Stimulated activated memory B cell treated with anti-CD40 and anti-IgM and Interleukin-4, amounts not matched to agents 10 μg/mL and 1 μg/mL and 100 μg/mL, for 72 hours (primary cell): ENCODE measurements at regions not wholly inside any gene's neighbourhood (a gene's known extent, or its start where the extent isn't known, plus 50 kb on each side); places are given as distances from the start of the nearest gene placed in this dataset.

ENCODE experiments used
- ATAC-seq: fragments of 150-1000 bp; cut with Tn5 transposase; 2 replicates; pipeline ENCODE4 v1.10.0; 2021
- H3K27ac Mint-ChIP-seq: one replicate; pipeline ENCODE4 v1.8.0; 2022; ENCODE audit warnings: mild to moderate bottlenecking, mixed read lengths
- H3K27me3 Mint-ChIP-seq: one replicate; pipeline ENCODE4 v1.8.0; 2022; ENCODE audit warnings: mixed read lengths
- H3K36me3 Mint-ChIP-seq: one replicate; pipeline ENCODE4 v1.8.0; 2022; ENCODE audit warnings: mixed read lengths
- H3K4me1 Mint-ChIP-seq: one replicate; pipeline ENCODE4 v1.8.0; 2022; ENCODE audit warnings: mixed read lengths
- H3K4me3 Mint-ChIP-seq: one replicate; pipeline ENCODE4 v1.8.0; 2022; ENCODE audit warnings: mild to moderate bottlenecking, moderate library complexity, mixed read lengths
- H3K9me3 Mint-ChIP-seq: one replicate; pipeline ENCODE4 v1.8.0; 2022; ENCODE audit warnings: mixed read lengths

- Mint-ChIP-seq H3K9me3 (no peaks in the 10 kb centered on the region), H3K36me3 (no peaks in the 10 kb centered on the region), H3K4me1 (peaks cover 17% of the 10 kb centered on the region), H3K4me3 (no peak overlapping the region), H3K27me3 (no peaks in the 10 kb centered on the region), H3K27ac (no peak overlapping the region)
- ATAC-seq, result no peak
Observed at GRCh38 chr2:42879913-42880737, 87.7 kb upstream of the HAAO start.

GRCh38 chr2:42879121-42879705 is 86.8 kb upstream of the HAAO start:
- Mint-ChIP-seq H3K9me3 (no peaks in the 10 kb centered on the region), H3K36me3 (no peaks in the 10 kb centered on the region), H3K4me1 (peaks cover 17% of the 10 kb centered on the region), H3K27ac (no peak overlapping the region), H3K4me3 (no peak overlapping the region), H3K27me3 (no peaks in the 10 kb centered on the region)
- ATAC-seq, result peak; percentile 9

DNA sequence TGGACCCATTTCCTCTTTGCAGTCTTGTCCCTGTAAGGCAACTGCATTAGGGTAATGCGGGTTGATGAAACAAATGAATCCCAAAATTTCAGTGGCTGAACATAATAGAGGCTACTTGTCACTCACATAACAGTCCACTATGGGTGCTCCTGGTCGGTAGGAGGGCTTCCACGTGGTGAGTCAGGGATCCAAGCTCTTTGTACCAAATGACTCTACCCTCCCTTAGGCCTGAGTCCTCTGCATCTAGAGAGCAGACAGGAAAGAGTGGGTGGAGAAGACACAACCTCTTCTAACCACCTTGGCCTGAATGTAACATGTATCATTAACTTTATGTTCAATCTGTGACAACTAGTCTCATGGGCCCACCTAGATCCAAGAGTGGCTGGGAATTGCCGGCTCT is 86.2 kb upstream of the HAAO start:
- H3K27ac Mint-ChIP-seq, result no peak overlapping the region
- H3K4me1 Mint-ChIP-seq, result peaks cover 17% of the 10 kb centered on the region
- peak; percentile 63 for ATAC-seq
- H3K4me3 Mint-ChIP-seq, result no peak overlapping the region
- H3K36me3 Mint-ChIP-seq, result no peaks in the 10 kb centered on the region
- H3K9me3 Mint-ChIP-seq, result no peaks in the 10 kb centered on the region
- no peaks in the 10 kb centered on the region for H3K27me3 Mint-ChIP-seq

- Mint-ChIP-seq H3K4me3 (no peak overlapping the region), H3K4me1 (peaks cover 17% of the 10 kb centered on the region), H3K9me3 (no peaks in the 10 kb centered on the region), H3K36me3 (no peaks in the 10 kb centered on the region), H3K27ac (no peak overlapping the region), H3K27me3 (no peaks in the 10 kb centered on the region)
- ATAC-seq, result no peak
Observed at GRCh38 chr2:42877936-42878335, 85.6 kb upstream of the HAAO start.

GRCh38 chr2:42877511-42877910 is 85.1 kb upstream of the HAAO start:
- Mint-ChIP-seq H3K27me3 (no peaks in the 10 kb centered on the region), H3K27ac (no peak overlapping the region), H3K4me3 (no peak overlapping the region), H3K36me3 (no peaks in the 10 kb centered on the region), H3K9me3 (no peaks in the 10 kb centered on the region), H3K4me1 (peaks cover 17% of the 10 kb centered on the region)
- no peak for ATAC-seq

DNA sequence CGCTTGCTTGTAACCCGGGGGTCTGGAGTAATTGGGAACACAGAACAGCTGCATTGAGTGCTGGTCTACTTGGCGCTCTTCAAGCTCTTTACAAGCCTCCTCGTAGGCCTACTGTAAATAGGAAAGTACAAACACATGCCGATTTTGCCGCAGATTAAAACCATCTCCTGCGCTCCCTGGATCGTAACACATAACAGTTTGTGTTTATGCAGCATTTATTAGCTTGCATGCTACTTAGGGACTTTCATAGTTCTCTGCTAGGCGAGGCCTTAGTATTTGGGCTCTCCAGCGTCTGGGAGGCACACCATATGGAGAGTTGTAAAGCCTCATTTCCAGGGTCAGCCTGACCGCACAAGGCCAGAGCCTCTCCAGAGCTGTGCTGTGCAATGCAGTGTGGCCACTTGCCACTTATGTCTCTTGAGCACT is 84.0 kb upstream of the HAAO start:
- Mint-ChIP-seq H3K4me1 (peaks cover 12% of the 10 kb centered on the region), H3K36me3 (no peaks in the 10 kb centered on the region), H3K27ac (no peak overlapping the region), H3K27me3 (no peaks in the 10 kb centered on the region), H3K9me3 (no peaks in the 10 kb centered on the region), H3K4me3 (no peak overlapping the region)
- ATAC-seq, result no peak

DNA sequence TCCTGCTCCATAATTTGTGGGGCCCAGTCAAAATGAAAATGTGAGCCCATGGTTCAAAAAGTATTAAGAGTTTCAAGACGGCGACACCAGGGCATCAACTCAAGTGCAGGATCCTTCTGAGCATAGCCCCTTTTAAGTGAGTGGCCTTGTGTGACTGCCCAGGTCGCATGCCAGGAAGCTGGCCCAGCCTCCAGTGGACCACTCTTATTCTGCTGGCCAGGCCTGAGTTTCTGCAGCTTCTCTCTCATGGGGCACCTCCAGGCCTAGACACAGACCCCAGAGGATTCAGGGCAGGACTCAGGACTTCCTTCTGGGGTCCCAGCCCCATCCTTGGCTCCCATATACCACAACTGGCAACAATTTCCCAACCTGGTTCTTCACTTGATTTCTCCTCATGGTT is 83.5 kb upstream of the HAAO start:
- Mint-ChIP-seq H3K36me3 (no peaks in the 10 kb centered on the region), H3K4me1 (peaks cover 12% of the 10 kb centered on the region), H3K27me3 (no peaks in the 10 kb centered on the region), H3K9me3 (no peaks in the 10 kb centered on the region), H3K27ac (no peak overlapping the region), H3K4me3 (no peak overlapping the region)
- no peak for ATAC-seq

DNA sequence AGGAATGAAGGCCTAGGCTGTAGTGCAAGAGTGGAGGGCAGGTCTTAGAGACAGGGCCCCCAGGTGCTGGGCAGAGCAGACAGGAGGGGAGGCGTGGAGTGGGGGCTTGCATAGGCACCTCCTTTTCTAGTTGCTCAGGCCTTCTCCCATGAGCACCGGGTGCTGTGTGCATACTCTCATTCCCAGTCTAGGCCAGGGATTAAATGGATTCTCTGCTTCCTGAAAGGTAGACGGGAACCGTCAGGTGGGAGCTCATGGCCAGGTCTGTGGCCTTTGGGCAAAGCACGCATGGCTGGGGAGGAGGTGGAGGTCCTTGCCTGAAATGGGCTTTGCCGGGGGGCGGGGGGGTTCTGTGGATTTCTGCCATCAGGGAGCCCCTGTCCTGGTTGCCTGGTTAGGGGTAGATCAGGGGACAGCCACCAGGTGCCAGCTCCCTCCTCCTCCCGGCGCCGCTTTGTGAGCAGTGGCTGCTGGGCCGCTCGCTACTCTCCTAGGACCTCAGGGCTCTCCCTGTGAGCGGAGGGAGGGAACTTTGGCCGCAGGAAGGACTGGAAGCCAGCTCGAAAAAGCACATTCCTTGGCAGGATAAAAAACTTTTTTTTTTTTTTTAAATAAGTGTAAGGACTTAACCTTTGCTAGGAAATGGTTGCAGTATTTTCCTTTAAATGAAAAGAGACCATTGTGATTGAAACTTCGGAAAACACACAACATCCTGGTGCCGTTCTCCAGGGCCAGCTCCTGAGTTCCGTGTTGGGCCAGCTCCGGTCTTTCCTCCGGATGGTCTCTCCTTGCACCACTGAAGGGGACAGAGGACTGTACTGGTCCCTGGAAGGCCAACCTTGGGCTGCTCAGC is 82.8 kb upstream of the HAAO start:
- H3K4me3 Mint-ChIP-seq, result no peak overlapping the region
- no peaks in the 10 kb centered on the region for H3K9me3 Mint-ChIP-seq
- no peak for ATAC-seq
- no peaks in the 10 kb centered on the region for H3K36me3 Mint-ChIP-seq
- H3K27me3 Mint-ChIP-seq, result no peaks in the 10 kb centered on the region
- peaks cover 12% of the 10 kb centered on the region for H3K4me1 Mint-ChIP-seq
- H3K27ac Mint-ChIP-seq, result no peak overlapping the region

GRCh38 chr2:42872721-42873120 is 80.3 kb upstream of the HAAO start:
- no peaks in the 10 kb centered on the region for H3K4me1 Mint-ChIP-seq
- no peak overlapping the region for H3K27ac Mint-ChIP-seq
- peaks cover 13% of the 10 kb centered on the region for H3K9me3 Mint-ChIP-seq
- ATAC-seq, result no peak
- peaks cover 7% of the 10 kb centered on the region for H3K36me3 Mint-ChIP-seq
- H3K27me3 Mint-ChIP-seq, result no peaks in the 10 kb centered on the region
- no peak overlapping the region for H3K4me3 Mint-ChIP-seq

DNA sequence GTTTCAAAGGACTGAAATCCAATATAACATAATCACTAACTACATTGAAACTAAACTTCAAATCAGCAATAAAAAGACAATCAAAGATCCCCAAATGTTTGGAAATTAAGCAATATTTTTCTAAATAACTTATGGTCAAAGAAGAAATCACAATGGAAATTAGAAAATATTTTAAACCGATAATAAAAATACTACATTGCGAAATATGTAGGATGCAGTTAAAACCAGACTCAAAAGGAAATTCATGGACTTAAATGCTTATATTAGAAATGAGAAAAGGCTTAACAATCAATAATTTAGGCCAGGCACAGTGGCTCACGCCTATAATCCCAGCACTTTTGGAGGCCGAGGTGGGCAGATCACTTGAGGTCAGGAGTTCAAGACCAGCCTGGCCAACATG is 79.0 kb upstream of the HAAO start:
- H3K4me3 Mint-ChIP-seq, result no peak overlapping the region
- no peak for ATAC-seq
- no peaks in the 10 kb centered on the region for H3K4me1 Mint-ChIP-seq
- no peak overlapping the region for H3K27ac Mint-ChIP-seq
- no peaks in the 10 kb centered on the region for H3K27me3 Mint-ChIP-seq
- H3K9me3 Mint-ChIP-seq, result peaks cover 13% of the 10 kb centered on the region
- peaks cover 7% of the 10 kb centered on the region for H3K36me3 Mint-ChIP-seq

DNA sequence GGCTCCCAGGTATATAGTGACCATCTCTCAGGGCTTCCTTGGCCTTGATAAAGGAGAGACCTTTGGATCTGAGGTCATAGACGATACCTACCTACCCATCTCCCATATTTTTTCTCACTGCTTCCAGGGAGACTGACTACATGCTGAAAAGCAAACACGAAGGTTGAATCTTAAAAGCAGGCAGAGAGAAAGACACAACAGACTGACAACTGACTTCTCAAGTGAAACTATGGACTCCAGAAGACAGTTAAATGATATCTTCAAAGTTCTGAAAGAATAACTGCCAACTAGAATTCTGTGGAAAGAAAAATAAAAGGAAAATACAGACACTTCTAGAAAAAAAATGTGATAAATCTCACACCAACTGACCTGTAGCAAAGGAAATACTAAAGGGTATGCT is 76.5 kb upstream of the HAAO start:
- no peak for ATAC-seq
- H3K4me3 Mint-ChIP-seq, result no peak overlapping the region
- peaks cover 7% of the 10 kb centered on the region for H3K36me3 Mint-ChIP-seq
- no peak overlapping the region for H3K27ac Mint-ChIP-seq
- H3K9me3 Mint-ChIP-seq, result peaks cover 13% of the 10 kb centered on the region
- no peaks in the 10 kb centered on the region for H3K27me3 Mint-ChIP-seq
- H3K4me1 Mint-ChIP-seq, result no peaks in the 10 kb centered on the region

- Mint-ChIP-seq H3K9me3 (peaks cover 13% of the 10 kb centered on the region), H3K4me1 (no peaks in the 10 kb centered on the region), H3K4me3 (no peak overlapping the region), H3K27me3 (no peaks in the 10 kb centered on the region), H3K27ac (no peak overlapping the region), H3K36me3 (peaks cover 7% of the 10 kb centered on the region)
- ATAC-seq, result no peak
Observed at GRCh38 chr2:42868096-42868495, 75.7 kb upstream of the HAAO start.

GRCh38 chr2:42867093-42868065 is 75.0 kb upstream of the HAAO start:
- Mint-ChIP-seq H3K36me3 (peaks cover 7% of the 10 kb centered on the region), H3K27ac (no peak overlapping the region), H3K27me3 (no peaks in the 10 kb centered on the region), H3K4me1 (no peaks in the 10 kb centered on the region), H3K4me3 (no peak overlapping the region), H3K9me3 (peaks cover 13% of the 10 kb centered on the region)
- no peak for ATAC-seq

GRCh38 chr2:42865884-42866881 is 73.8 kb upstream of the HAAO start:
- Mint-ChIP-seq H3K36me3 (peaks cover 7% of the 10 kb centered on the region), H3K4me3 (no peak overlapping the region), H3K27ac (no peak overlapping the region), H3K27me3 (no peaks in the 10 kb centered on the region), H3K9me3 (peaks cover 13% of the 10 kb centered on the region), H3K4me1 (no peaks in the 10 kb centered on the region)
- no peak for ATAC-seq
